ENCODE measurements at regions not wholly inside any gene's neighbourhood (a gene's known extent, or its start where the extent isn't known, plus 50 kb on each side); places are given as distances from the start of the nearest gene placed in this dataset.

- H3K27me3 ChIP-seq (ENCODE audit: control insufficient read depth, insufficient read depth, low read length): peaks cover 5% of the 10 kb centered on the region
- H3K9me3 ChIP-seq (ENCODE audit: control insufficient read depth, insufficient read depth, low read length): no peaks in the 10 kb centered on the region
- H3K36me3 ChIP-seq (ENCODE audit: control insufficient read depth, insufficient read depth, low read length): no peaks in the 10 kb centered on the region
- H3K4me1 ChIP-seq (ENCODE audit: control insufficient read depth, insufficient read depth, low read length): no peaks in the 10 kb centered on the region
- no peak overlapping the region for H3K9ac ChIP-seq (ENCODE audit: low read depth, low read length)
- no peak overlapping the region for H3K4me3 ChIP-seq (ENCODE audit: low read depth, low read length)
These were observed 114.9 kb upstream of the MEF2A start for GRCh38 chr15:99450896-99451358.

GRCh38 chr15:99451484-99451883 lies 114.3 kb upstream of the MEF2A start:
- Histone ChIP-seq H3K4me3 (ENCODE audit: low read depth, low read length) (no peak overlapping the region), H3K4me1 (ENCODE audit: control insufficient read depth, insufficient read depth, low read length) (no peaks in the 10 kb centered on the region), H3K27me3 (ENCODE audit: control insufficient read depth, insufficient read depth, low read length) (peaks cover 5% of the 10 kb centered on the region), H3K36me3 (ENCODE audit: control insufficient read depth, insufficient read depth, low read length) (no peaks in the 10 kb centered on the region), H3K9me3 (ENCODE audit: control insufficient read depth, insufficient read depth, low read length) (no peaks in the 10 kb centered on the region), H3K9ac (ENCODE audit: low read depth, low read length) (no peak overlapping the region)

DNA sequence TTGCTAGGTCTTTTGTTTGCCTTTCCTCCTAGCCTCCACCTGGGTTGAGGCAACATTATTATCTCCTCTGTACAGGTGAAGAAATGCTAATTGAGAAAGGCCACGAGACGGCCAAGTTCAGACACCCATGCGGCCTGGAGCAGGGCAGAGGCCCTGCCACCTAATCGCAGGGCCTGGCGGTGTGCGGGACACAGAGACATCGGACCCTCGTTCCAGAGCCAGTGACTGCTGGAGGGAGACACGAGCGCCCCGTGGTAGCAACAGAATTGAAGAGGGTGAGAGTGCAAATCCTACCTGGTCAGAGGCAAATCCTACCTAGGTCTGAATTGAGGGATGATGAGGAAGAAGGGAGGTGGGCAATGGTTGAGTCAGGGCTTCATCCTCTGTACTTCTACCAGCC lies 113.8 kb upstream of the MEF2A start:
- Histone ChIP-seq H3K9me3 (ENCODE audit: control insufficient read depth, insufficient read depth, low read length) (no peaks in the 10 kb centered on the region), H3K4me3 (ENCODE audit: low read depth, low read length) (no peak overlapping the region), H3K9ac (ENCODE audit: low read depth, low read length) (no peak overlapping the region), H3K27me3 (ENCODE audit: control insufficient read depth, insufficient read depth, low read length) (peaks cover 5% of the 10 kb centered on the region), H3K36me3 (ENCODE audit: control insufficient read depth, insufficient read depth, low read length) (no peaks in the 10 kb centered on the region), H3K4me1 (ENCODE audit: control insufficient read depth, insufficient read depth, low read length) (no peaks in the 10 kb centered on the region)

DNA sequence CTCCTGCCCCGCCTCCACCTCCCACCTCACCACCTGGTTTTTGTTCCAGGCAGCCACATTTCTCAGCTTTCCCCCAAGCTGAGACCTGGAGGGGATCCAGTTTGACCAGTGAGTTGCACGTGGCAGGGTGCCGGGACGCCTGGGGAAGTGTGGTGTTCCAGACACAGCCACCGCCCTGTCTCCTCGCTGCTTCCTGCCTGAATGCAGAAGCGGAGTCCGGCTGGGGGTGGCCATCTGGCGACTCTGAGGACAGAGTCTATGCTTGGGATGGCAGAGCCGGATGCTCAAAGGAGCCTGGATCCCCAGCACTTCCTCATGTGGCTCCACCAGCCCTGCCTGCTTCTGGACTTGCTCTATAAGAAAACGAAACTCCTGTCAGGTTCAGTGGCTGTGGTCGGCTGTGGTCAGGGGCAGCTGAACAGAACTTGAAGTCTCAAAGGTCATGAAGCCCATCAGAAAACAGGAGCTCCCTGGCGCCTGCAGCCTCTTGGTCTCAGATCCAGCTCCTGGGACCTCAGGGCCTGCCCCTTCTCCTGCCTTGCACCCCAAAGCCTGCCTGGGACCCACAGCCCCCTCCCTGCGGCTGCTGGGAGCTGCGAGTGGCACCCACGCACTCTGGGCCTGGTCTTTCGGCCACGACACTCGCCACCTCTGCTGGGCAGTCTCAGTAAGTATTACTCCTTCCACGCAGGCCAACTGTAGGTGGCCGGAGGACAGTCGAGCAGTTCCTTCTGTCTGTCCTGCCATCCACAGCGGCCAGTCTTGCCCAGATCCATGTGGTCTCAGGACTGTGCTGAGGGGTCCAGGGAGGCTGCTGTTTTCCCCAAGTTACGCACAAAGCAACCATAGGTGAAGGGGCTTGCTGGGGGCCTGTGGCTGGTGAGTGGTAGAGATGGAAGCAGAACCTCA lies 112.8 kb upstream of the MEF2A start:
- Histone ChIP-seq H3K4me1 (ENCODE audit: control insufficient read depth, insufficient read depth, low read length) (no peaks in the 10 kb centered on the region), H3K9me3 (ENCODE audit: control insufficient read depth, insufficient read depth, low read length) (no peaks in the 10 kb centered on the region), H3K4me3 (ENCODE audit: low read depth, low read length) (no peak overlapping the region), H3K36me3 (ENCODE audit: control insufficient read depth, insufficient read depth, low read length) (no peaks in the 10 kb centered on the region), H3K27me3 (ENCODE audit: control insufficient read depth, insufficient read depth, low read length) (peaks cover 4% of the 10 kb centered on the region), H3K9ac (ENCODE audit: low read depth, low read length) (no peak overlapping the region)

DNA sequence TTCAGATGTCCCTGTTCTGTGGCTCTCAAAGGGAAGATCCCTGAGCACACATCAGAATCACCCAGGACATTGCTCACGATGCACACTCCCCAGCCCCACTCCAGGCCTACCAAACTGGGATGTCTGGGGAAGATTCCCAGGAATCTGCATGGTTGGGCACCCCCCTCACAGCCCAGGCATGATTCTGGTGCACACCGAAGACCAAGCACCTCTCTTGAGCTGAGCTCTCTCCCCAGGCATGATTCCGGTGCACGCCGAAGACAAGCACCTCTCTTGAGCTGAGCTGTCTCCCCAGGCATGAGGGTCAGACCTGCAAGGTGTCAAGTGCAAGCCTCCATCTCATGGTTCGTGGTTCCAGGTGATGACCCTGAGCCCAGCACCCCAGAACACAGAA lies 112.2 kb upstream of the MEF2A start:
- Histone ChIP-seq H3K4me3 (ENCODE audit: low read depth, low read length) (no peak overlapping the region), H3K4me1 (ENCODE audit: control insufficient read depth, insufficient read depth, low read length) (no peaks in the 10 kb centered on the region), H3K9me3 (ENCODE audit: control insufficient read depth, insufficient read depth, low read length) (no peaks in the 10 kb centered on the region), H3K9ac (ENCODE audit: low read depth, low read length) (no peak overlapping the region), H3K27me3 (ENCODE audit: control insufficient read depth, insufficient read depth, low read length) (no peaks in the 10 kb centered on the region), H3K36me3 (ENCODE audit: control insufficient read depth, insufficient read depth, low read length) (no peaks in the 10 kb centered on the region)

GRCh38 chr15:99454107-99454809 lies 111.5 kb upstream of the MEF2A start:
- Histone ChIP-seq H3K9ac (ENCODE audit: low read depth, low read length) (no peak overlapping the region), H3K4me3 (ENCODE audit: low read depth, low read length) (no peak overlapping the region)

DNA sequence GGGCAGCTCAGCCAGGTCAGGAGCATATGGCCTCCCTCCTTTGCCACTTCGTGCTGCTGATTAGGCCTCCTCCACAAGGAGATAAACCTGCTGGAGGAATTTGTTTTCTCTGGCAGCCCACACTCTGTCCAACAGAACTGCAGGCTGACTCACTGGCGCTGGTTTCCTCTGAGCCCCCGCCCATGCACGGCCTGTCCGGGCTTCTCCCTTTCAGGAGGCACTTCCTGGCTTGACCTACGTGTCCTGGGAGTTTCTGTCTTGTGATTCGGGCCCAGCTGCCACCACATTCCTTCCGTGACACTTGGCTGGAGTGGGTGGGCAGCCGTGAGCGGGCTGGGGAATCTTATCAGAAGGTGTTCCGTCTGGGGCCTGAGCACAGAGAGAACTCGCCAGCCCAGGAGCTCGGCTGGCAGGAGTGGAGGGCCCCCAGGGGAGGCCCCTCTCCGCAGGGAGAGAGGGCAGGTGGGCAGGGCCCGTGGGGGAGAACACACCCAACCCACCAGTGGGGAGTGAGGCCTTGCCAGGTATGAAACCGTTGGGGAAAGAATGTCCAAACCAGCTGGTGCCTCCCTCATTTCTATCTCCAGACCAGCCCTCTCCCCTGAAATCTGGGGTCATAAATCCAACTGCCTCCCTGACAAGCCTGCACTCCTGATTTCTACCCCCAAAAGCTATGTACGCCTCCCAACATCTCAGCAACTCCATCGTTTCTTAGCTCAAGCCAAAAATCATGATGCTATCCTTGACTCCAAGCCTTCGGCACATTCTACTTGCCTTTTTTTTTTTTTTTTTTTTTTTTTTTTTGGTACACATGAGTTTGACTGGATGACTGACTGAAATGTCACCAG lies 110.6 kb upstream of the MEF2A start:
- no peak overlapping the region for H3K4me3 ChIP-seq (ENCODE audit: low read depth, low read length)
- no peaks in the 10 kb centered on the region for H3K36me3 ChIP-seq (ENCODE audit: control insufficient read depth, insufficient read depth, low read length)
- no peaks in the 10 kb centered on the region for H3K4me1 ChIP-seq (ENCODE audit: control insufficient read depth, insufficient read depth, low read length)
- no peaks in the 10 kb centered on the region for H3K27me3 ChIP-seq (ENCODE audit: control insufficient read depth, insufficient read depth, low read length)
- H3K9ac ChIP-seq (ENCODE audit: low read depth, low read length): no peak overlapping the region
- no peaks in the 10 kb centered on the region for H3K9me3 ChIP-seq (ENCODE audit: control insufficient read depth, insufficient read depth, low read length)

More at GRCh38 chr15:99454107-99454809, 111.5 kb upstream of the MEF2A start:
- Histone ChIP-seq H3K27me3 (ENCODE audit: control insufficient read depth, insufficient read depth, low read length) (no peaks in the 10 kb centered on the region), H3K9me3 (ENCODE audit: control insufficient read depth, insufficient read depth, low read length) (no peaks in the 10 kb centered on the region), H3K36me3 (ENCODE audit: control insufficient read depth, insufficient read depth, low read length) (no peaks in the 10 kb centered on the region), H3K4me1 (ENCODE audit: control insufficient read depth, insufficient read depth, low read length) (no peaks in the 10 kb centered on the region)

DNA sequence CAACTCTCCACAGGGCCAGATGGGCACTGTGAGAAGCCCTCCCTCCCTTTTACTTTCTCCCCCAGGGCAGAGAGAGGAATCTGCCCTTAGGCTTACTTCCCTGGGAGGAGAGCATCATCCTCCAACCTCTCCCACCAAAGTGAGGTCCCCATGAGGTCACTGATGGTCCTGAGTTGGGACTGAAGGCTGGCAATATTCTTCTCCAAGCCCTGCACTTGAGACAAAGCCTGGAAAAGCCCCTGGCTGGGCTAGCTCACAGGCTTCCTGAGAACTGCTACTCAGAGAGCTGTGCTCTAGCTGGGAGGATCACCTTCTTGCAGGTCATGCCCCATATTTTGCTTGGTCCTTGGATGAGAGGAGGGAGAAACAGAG lies 110.0 kb upstream of the MEF2A start:
- Histone ChIP-seq H3K4me3 (ENCODE audit: low read depth, low read length) (no peak overlapping the region), H3K4me1 (ENCODE audit: control insufficient read depth, insufficient read depth, low read length) (no peaks in the 10 kb centered on the region), H3K27me3 (ENCODE audit: control insufficient read depth, insufficient read depth, low read length) (no peaks in the 10 kb centered on the region), H3K36me3 (ENCODE audit: control insufficient read depth, insufficient read depth, low read length) (no peaks in the 10 kb centered on the region), H3K9me3 (ENCODE audit: control insufficient read depth, insufficient read depth, low read length) (no peaks in the 10 kb centered on the region), H3K9ac (ENCODE audit: low read depth, low read length) (no peak overlapping the region)

- no peaks in the 10 kb centered on the region for H3K4me1 ChIP-seq (ENCODE audit: control insufficient read depth, insufficient read depth, low read length)
- no peaks in the 10 kb centered on the region for H3K9me3 ChIP-seq (ENCODE audit: control insufficient read depth, insufficient read depth, low read length)
- H3K27me3 ChIP-seq (ENCODE audit: control insufficient read depth, insufficient read depth, low read length): no peaks in the 10 kb centered on the region
- H3K9ac ChIP-seq (ENCODE audit: low read depth, low read length): no peak overlapping the region
- no peaks in the 10 kb centered on the region for H3K36me3 ChIP-seq (ENCODE audit: control insufficient read depth, insufficient read depth, low read length)
- H3K4me3 ChIP-seq (ENCODE audit: low read depth, low read length): no peak overlapping the region
These were observed 101.6 kb upstream of the MEF2A start for GRCh38 chr15:99464137-99464536.

GRCh38 chr15:99466701-99467337 lies 99.0 kb upstream of the MEF2A start:
- no peaks in the 10 kb centered on the region for H3K4me1 ChIP-seq (ENCODE audit: control insufficient read depth, insufficient read depth, low read length)
- no peaks in the 10 kb centered on the region for H3K36me3 ChIP-seq (ENCODE audit: control insufficient read depth, insufficient read depth, low read length)
- H3K9ac ChIP-seq (ENCODE audit: low read depth, low read length): no peak overlapping the region
- H3K4me3 ChIP-seq (ENCODE audit: low read depth, low read length): no peak overlapping the region
- no peaks in the 10 kb centered on the region for H3K9me3 ChIP-seq (ENCODE audit: control insufficient read depth, insufficient read depth, low read length)
- no peaks in the 10 kb centered on the region for H3K27me3 ChIP-seq (ENCODE audit: control insufficient read depth, insufficient read depth, low read length)

DNA sequence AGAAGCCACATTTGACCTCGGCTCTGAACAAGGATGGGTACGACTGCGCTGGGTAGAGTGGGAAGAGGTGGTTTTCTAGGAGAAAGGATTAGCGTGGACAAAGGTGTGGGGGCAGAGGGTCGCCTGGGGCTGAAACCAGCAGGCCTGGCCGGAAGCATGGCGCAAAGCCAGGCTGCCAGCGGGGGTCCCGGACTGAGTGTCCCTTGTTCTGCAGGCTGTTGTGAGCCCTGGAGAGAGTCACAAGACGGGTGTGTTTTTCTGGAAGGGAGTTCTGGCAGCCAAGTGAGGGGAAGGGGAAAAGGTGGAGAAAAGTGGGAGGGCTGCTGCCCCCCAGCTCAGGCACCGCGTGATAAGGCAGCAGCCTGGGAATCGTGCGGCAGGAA lies 98.5 kb upstream of the MEF2A start:
- no peaks in the 10 kb centered on the region for H3K9me3 ChIP-seq (ENCODE audit: control insufficient read depth, insufficient read depth, low read length)
- no peak overlapping the region for H3K4me3 ChIP-seq (ENCODE audit: low read depth, low read length)
- no peaks in the 10 kb centered on the region for H3K36me3 ChIP-seq (ENCODE audit: control insufficient read depth, insufficient read depth, low read length)
- H3K27me3 ChIP-seq (ENCODE audit: control insufficient read depth, insufficient read depth, low read length): no peaks in the 10 kb centered on the region
- H3K4me1 ChIP-seq (ENCODE audit: control insufficient read depth, insufficient read depth, low read length): no peaks in the 10 kb centered on the region
- no peak overlapping the region for H3K9ac ChIP-seq (ENCODE audit: low read depth, low read length)
